GM23248 (cell line): ENCODE measurements at regions not wholly inside any gene's neighbourhood (a gene's known extent, or its start where the extent isn't known, plus 50 kb on each side); places are given as distances from the start of the nearest gene placed in this dataset.

ENCODE experiments used
- EZH2 ChIP-seq: fragments of 200-600 bp; sonication (generic); IDR thresholded peaks from 2 replicates; pipeline ENCODE4 v1.6.1; 2018; ENCODE audit warnings: antibody characterized with exemption, mild to moderate bottlenecking; ENCODE audit not compliant: insufficient read depth, poor library complexity, severe bottlenecking
- EZH2phosphoT487 ChIP-seq: fragments of 200-600 bp; sonication (generic); IDR thresholded peaks from 2 replicates; pipeline ENCODE4 v1.6.1; 2018; ENCODE audit warnings: antibody characterized with exemption, moderate library complexity, mild to moderate bottlenecking, low read depth; ENCODE audit not compliant: insufficient read depth

GRCh38 chr10:52677086-52677485 lies 95.5 kb downstream of the MBL2 start:
- no peak for TF ChIP-seq EZH2
- no peak for TF ChIP-seq EZH2phosphoT487
